ENCODE measurements at regions not wholly inside any gene's neighbourhood (a gene's known extent, or its start where the extent isn't known, plus 50 kb on each side); places are given as distances from the start of the nearest gene placed in this dataset.

DNA sequence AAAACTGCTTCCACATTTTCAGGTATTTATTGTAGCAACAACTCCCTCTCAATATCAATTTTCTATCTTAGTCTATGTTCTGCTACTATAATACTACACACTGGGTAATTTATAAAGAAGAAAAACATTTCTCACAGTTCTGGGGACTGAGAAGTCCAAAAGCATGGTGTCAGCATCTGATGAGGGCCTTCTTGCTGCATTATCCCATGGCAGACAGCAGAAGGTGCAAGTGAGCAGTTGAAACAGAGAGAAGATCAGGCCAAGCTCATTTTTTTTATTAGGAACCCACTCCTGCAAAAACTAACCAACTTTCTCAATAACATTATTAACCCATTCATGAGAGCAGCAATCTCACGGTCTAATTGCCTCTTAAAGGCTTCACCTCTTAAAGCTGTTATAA is 376.0 kb downstream of the RAB28 start:
- Histone ChIP-seq H3K9ac (ENCODE audit: low read depth in 2 of 2, low read length in 2 of 2) (no peak overlapping the region), H3K27me3 (no peaks in the 10 kb centered on the region), H3K4me3 (no peak overlapping the region), H3K4me1 (no peaks in the 10 kb centered on the region), H3K36me3 (no peaks in the 10 kb centered on the region), H3K27ac (no peak overlapping the region), H3K9me3 (no peaks in the 10 kb centered on the region)
- no peak for DNase-seq
- intact Hi-C loops (cut with DNase I), result no loop called here
- TF ChIP-seq, protein P1, sequence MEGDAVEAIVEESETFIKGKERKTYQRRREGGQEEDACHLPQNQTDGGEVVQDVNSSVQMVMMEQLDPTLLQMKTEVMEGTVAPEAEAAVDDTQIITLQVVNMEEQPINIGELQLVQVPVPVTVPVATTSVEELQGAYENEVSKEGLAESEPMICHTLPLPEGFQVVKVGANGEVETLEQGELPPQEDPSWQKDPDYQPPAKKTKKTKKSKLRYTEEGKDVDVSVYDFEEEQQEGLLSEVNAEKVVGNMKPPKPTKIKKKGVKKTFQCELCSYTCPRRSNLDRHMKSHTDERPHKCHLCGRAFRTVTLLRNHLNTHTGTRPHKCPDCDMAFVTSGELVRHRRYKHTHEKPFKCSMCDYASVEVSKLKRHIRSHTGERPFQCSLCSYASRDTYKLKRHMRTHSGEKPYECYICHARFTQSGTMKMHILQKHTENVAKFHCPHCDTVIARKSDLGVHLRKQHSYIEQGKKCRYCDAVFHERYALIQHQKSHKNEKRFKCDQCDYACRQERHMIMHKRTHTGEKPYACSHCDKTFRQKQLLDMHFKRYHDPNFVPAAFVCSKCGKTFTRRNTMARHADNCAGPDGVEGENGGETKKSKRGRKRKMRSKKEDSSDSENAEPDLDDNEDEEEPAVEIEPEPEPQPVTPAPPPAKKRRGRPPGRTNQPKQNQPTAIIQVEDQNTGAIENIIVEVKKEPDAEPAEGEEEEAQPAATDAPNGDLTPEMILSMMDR (IDR thresholded peaks at IDR 0.05), result no peak

DNA sequence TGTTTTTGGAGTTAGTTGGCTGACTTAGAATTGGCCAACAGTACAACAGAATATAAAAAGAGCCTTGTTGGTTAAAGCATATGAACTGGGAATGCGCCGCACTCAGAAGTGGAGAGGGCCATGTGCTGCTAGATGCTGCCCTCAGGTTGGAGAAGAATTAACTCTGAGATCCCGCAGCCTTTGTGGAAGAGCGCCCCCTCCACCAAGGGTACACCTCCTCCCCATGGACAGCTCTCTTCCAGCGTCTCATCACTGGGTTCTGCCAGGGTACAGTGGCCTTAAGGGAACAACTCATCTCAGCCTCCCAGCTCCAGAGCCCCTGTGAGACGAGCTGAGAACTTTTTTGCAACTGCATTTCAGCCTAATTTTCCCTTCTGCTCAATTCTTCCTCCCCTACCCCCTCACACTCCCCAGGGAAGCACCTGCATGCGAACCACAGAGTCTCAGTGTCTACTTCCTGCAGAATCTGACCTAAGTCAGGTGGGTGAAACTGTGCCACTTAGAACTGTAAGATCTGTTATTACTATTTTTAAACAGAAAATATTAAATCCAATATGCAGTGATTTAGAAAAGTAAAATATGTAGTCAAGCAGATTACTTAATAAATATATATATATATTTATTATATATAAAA is 380.6 kb downstream of the RAB28 start:
- Histone ChIP-seq H3K9me3 (no peaks in the 10 kb centered on the region), H3K4me3 (no peak overlapping the region), H3K27me3 (no peaks in the 10 kb centered on the region), H3K4me1 (no peaks in the 10 kb centered on the region), H3K27ac (no peak overlapping the region), H3K9ac (ENCODE audit: low read depth in 2 of 2, low read length in 2 of 2) (no peak overlapping the region), H3K36me3 (no peaks in the 10 kb centered on the region)
- DNase-seq, result no peak
- intact Hi-C loops (cut with DNase I), result no loop called here
- TF ChIP-seq, protein P1 (IDR thresholded peaks at IDR 0.05), result no peak

DNA sequence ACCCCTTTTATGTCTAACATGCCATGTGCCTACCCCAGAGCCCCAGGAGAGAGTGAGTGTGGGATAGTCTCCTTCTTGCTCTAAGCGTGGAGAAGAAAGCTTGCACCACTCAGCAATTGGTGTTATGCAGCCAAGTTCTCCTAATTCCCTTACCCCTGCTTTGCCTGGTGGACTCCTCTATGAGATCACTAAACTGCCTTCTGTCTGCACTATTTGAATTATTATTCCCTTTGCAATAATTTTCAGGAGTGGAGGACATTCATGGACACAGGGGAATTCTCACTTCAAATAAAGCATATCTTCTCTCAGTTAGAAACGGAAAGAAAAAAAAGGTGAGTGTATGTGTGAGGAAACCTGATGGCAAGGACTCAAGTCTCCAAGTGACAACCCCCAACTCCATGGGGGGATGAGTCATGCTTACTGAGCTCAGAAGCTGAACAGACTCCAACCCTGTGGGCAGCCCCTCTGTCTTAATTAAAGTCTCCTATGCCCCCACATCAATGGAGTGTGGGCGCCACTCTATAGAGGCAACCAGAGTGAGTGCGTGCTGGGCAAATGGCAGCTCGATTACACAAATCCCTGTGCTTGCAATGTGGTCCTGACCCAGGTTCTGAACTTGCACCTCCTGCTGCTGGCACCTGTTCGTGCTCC is 381.9 kb downstream of the RAB28 start:
- H3K9me3 ChIP-seq, result no peaks in the 10 kb centered on the region
- no peaks in the 10 kb centered on the region for H3K4me1 ChIP-seq
- no peak overlapping the region for H3K9ac ChIP-seq (ENCODE audit: low read depth in 2 of 2, low read length in 2 of 2)
- H3K27me3 ChIP-seq, result no peaks in the 10 kb centered on the region
- TF ChIP-seq, protein P1 (IDR thresholded peaks at IDR 0.05), result no peak
- no peak for DNase-seq
- no peaks in the 10 kb centered on the region for H3K36me3 ChIP-seq
- intact Hi-C loops (cut with DNase I), result no loop called here
- H3K4me3 ChIP-seq, result no peak overlapping the region
- H3K27ac ChIP-seq, result no peak overlapping the region

DNA sequence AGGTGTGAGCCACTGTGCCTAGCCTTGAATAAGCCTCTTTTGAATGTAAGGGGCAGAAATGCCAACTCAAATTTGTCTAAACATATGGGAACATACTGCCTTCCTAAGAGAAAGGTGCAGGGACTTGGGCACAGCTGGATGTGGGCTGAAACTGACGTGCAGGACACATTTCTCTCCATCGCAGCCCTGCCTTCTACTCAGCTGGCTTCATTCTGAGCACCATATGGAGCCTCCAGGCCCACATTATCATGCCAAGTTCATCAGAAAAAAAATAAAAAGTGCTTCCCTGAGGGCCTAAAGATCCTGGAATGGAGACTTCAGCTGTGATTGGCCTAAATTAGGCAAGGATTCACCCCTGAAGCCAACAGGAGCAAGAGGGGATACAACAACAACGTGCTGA is 386.2 kb downstream of the RAB28 start:
- Histone ChIP-seq H3K9me3 (no peaks in the 10 kb centered on the region), H3K27me3 (no peaks in the 10 kb centered on the region), H3K4me3 (no peak overlapping the region), H3K4me1 (no peaks in the 10 kb centered on the region), H3K9ac (ENCODE audit: low read depth in 2 of 2, low read length in 2 of 2) (no peak overlapping the region), H3K27ac (no peak overlapping the region), H3K36me3 (no peaks in the 10 kb centered on the region)
- no peak for DNase-seq
- intact Hi-C loops (cut with DNase I), result no loop called here
- TF ChIP-seq, protein P1 (IDR thresholded peaks at IDR 0.05), result no peak

DNA sequence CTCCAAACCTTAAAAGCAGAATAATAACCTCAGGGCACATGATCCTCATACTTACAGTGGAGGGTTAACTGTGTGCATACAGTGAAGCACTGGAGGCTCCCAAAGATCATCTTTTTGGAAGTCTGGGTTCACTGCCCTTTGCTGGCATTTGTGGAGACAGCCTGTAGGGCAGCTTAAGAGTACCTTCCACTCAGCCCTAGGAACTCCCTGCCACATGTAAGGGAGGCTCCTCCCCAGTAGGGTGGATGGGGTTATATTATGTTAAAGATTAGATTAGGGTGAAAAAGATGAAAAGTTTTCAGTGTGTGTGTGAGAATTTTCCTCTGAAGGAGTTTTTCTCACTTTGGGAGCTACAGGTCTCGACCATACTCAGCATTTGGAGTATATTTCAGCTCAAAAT is 388.4 kb downstream of the RAB28 start:
- Histone ChIP-seq H3K4me1 (no peaks in the 10 kb centered on the region), H3K27me3 (no peaks in the 10 kb centered on the region), H3K27ac (no peak overlapping the region), H3K9ac (ENCODE audit: low read depth in 2 of 2, low read length in 2 of 2) (no peak overlapping the region), H3K36me3 (no peaks in the 10 kb centered on the region), H3K9me3 (no peaks in the 10 kb centered on the region), H3K4me3 (no peak overlapping the region)
- TF ChIP-seq, protein P1 (IDR thresholded peaks at IDR 0.05), result no peak
- no peak for DNase-seq
- intact Hi-C loops (cut with DNase I), result no loop called here

Measured in colonic mucosa (tissue), 4 donors.